ENCODE measurements at regions not wholly inside any gene's neighbourhood (a gene's known extent, or its start where the extent isn't known, plus 50 kb on each side); places are given as distances from the start of the nearest gene placed in this dataset.

DNA sequence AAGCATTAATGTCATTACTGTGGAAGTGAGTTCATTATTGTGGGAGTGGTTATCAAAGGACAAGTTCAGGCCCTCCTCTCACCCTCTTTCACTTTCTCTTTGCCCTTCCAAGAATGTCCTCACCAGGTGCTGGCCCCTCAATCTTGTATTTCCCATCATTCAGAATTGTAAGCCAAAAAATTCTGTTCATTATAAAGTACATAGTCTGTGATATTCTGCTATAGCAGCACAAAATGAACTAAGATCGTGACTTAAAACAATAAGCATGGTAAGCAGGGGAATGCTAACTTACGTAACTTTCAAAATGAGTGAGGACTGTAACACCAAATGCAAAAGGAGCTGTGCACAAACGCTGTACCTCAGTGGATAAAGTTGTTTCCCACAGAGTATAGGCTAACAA lies 515.7 kb upstream of the BTBD3 start:
- TF ChIP-seq, protein P1, sequence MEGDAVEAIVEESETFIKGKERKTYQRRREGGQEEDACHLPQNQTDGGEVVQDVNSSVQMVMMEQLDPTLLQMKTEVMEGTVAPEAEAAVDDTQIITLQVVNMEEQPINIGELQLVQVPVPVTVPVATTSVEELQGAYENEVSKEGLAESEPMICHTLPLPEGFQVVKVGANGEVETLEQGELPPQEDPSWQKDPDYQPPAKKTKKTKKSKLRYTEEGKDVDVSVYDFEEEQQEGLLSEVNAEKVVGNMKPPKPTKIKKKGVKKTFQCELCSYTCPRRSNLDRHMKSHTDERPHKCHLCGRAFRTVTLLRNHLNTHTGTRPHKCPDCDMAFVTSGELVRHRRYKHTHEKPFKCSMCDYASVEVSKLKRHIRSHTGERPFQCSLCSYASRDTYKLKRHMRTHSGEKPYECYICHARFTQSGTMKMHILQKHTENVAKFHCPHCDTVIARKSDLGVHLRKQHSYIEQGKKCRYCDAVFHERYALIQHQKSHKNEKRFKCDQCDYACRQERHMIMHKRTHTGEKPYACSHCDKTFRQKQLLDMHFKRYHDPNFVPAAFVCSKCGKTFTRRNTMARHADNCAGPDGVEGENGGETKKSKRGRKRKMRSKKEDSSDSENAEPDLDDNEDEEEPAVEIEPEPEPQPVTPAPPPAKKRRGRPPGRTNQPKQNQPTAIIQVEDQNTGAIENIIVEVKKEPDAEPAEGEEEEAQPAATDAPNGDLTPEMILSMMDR (conservative IDR thresholded peaks at IDR 0.05): no peak
- TF ChIP-seq EZH2 (IDR thresholded peaks at IDR 0.05; ENCODE audit: low read depth): no peak
